HG03565 (cell line): ENCODE measurements at regions not wholly inside any gene's neighbourhood (a gene's known extent, or its start where the extent isn't known, plus 50 kb on each side); places are given as distances from the start of the nearest gene placed in this dataset.

ENCODE experiments used
- ATAC-seq: cut with Tn5 transposase; IDR thresholded peaks from one replicate; pipeline ENCODE4 v1.9.1; 2021; ENCODE audit warnings: mild to moderate bottlenecking, moderate library complexity; ENCODE audit not compliant: unreplicated experiment

GRCh38 chr17:53353919-53354351 lies 468.8 kb upstream of the KIF2B start:
- no peak for ATAC-seq

GRCh38 chr17:53344778-53345177 lies 477.9 kb upstream of the KIF2B start:
- ATAC-seq = no peak

- ATAC-seq = no peak
Observed at GRCh38 chr17:53336281-53336680, 486.4 kb upstream of the KIF2B start.

- no peak for ATAC-seq
Observed at GRCh38 chr17:53335443-53335842, 487.3 kb upstream of the KIF2B start.

- ATAC-seq = no peak
Observed at GRCh38 chr17:53330756-53331155, 492.0 kb upstream of the KIF2B start.

GRCh38 chr17:53321651-53322050 lies 501.1 kb upstream of the KIF2B start:
- ATAC-seq = no peak

- no peak for ATAC-seq
Observed at GRCh38 chr17:53319947-53320346, 502.8 kb upstream of the KIF2B start.

- ATAC-seq = no peak
Observed at GRCh38 chr17:53316988-53317387, 505.7 kb upstream of the KIF2B start.

- no peak for ATAC-seq
Observed at GRCh38 chr17:53316073-53316472, 506.7 kb upstream of the KIF2B start.

- no peak for ATAC-seq
Observed at GRCh38 chr17:53314521-53314920, 508.2 kb upstream of the KIF2B start.

GRCh38 chr17:53313746-53314145 lies 509.0 kb upstream of the KIF2B start:
- ATAC-seq = no peak

- ATAC-seq = no peak
Observed at GRCh38 chr17:53278466-53278865, 544.3 kb upstream of the KIF2B start.

- ATAC-seq = no peak
Observed at GRCh38 chr17:53273126-53273525, 549.6 kb upstream of the KIF2B start.

- no peak for ATAC-seq
Observed at GRCh38 chr17:53270936-53271335, 551.8 kb upstream of the KIF2B start.

GRCh38 chr17:53264730-53265129 lies 558.0 kb upstream of the KIF2B start:
- ATAC-seq = no peak

- ATAC-seq = no peak
Observed at GRCh38 chr17:53253956-53254597, 568.6 kb upstream of the KIF2B start.

GRCh38 chr17:53249036-53249435 lies 573.7 kb upstream of the KIF2B start:
- no peak for ATAC-seq

GRCh38 chr17:53234138-53234537 lies 588.6 kb upstream of the KIF2B start:
- ATAC-seq = no peak

- ATAC-seq = no peak
Observed at GRCh38 chr17:53227514-53227913, 595.2 kb upstream of the KIF2B start.

GRCh38 chr17:53227111-53227510 lies 595.6 kb upstream of the KIF2B start:
- ATAC-seq = no peak

GRCh38 chr17:53219821-53220220 lies 602.9 kb upstream of the KIF2B start:
- ATAC-seq = no peak

- no peak for ATAC-seq
Observed at GRCh38 chr17:53218723-53219122, 604.0 kb upstream of the KIF2B start.

- ATAC-seq = no peak
Observed at GRCh38 chr17:53217311-53217710, 605.4 kb upstream of the KIF2B start.
